ENCODE measurements at regions not wholly inside any gene's neighbourhood (a gene's known extent, or its start where the extent isn't known, plus 50 kb on each side); places are given as distances from the start of the nearest gene placed in this dataset.

DNA sequence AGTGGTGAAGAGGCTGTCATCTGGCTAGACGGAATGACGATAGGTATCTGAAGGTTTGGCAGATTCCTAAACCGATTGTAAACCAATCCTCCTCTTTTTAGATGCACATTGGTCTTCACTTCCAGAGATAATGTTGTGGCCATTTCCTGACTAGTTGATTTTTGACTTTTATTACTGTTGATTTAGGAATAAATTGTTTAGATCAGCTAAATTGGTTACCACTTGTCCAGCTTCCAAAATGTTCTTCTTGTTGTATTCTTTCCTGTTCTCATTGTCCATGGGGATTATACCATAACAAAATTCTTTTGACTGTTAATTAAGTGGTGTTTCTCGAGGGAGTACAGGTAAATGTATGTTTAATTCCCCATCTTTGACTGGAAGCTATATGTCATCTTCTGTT is 119.7 kb downstream of the MACROH2A1 start:
- no peak for TF ChIP-seq EZH2phosphoT487 (IDR thresholded peaks at IDR 0.05; ENCODE audit: insufficient read depth, low read depth)
- no peak for TF ChIP-seq EZH2 (IDR thresholded peaks at IDR 0.05; ENCODE audit: insufficient read depth, poor library complexity, severe bottlenecking)
